ENCODE measurements at regions not wholly inside any gene's neighbourhood (a gene's known extent, or its start where the extent isn't known, plus 50 kb on each side); places are given as distances from the start of the nearest gene placed in this dataset.

- no TSS peak for BruUV-seq (replicated peaks)
- no peaks in the 10 kb centered on the region for H3K79me2 ChIP-seq (ENCODE audit: control insufficient read depth, insufficient read depth, low read length)
- no peak overlapping the region for H2AFZ ChIP-seq (ENCODE audit: low read depth, low read length)
- no peak for DNase-seq (ENCODE audit: low read depth, low spot score)
- intact Hi-C loops (cut with micrococcal nuclease), result no loop called here
- dilution Hi-C loops (cut with MboI; ENCODE audit: extremely low pct_ligation_motif_present, low sequenced_read_pairs), result no loop called here
- no peaks in the 10 kb centered on the region for H3K9me3 ChIP-seq (replicated peaks; ENCODE audit: control insufficient read depth, insufficient read depth, low read length)
- FAIRE-seq, result no peak
- H3K9ac ChIP-seq (replicated peaks; ENCODE audit: extremely low read depth, insufficient read depth, low read length), result no peak overlapping the region
- H3K4me2 ChIP-seq (ENCODE audit: insufficient read depth, low read length), result no peak overlapping the region
- H3K9me1 ChIP-seq (replicated peaks; ENCODE audit: control insufficient read depth, extremely low read depth, insufficient read depth, low read length), result no peaks in the 10 kb centered on the region
- H3K36me3 ChIP-seq (ENCODE audit: control insufficient read depth in 2 of 2, extremely low read depth in 1 of 2, insufficient read depth in 2 of 2, low read length in 2 of 2), result no peaks in the 10 kb centered on the region
- no peak overlapping the region for H3K27ac ChIP-seq (ENCODE audit: insufficient read depth, low read depth, low read length)
- TF ChIP-seq GATA2 (IDR thresholded peaks at IDR 0.05; ENCODE audit: insufficient read depth, insufficient read length, low read depth, low read length), result no peak
- TF ChIP-seq MYC (IDR thresholded peaks at IDR 0.05; ENCODE audit: low read depth, low read length), result no peak
- no peak for TF ChIP-seq JUN (IDR thresholded peaks at IDR 0.05; ENCODE audit: borderline replicate concordance, insufficient read depth, insufficient read length, low read depth)
- TF ChIP-seq CTCF (IDR thresholded peaks at IDR 0.05; ENCODE audit: extremely low read depth in 1 of 2, insufficient read depth in 1 of 2, low read depth in 1 of 2, low read length in 2 of 2), result no peak
- no peak for TF ChIP-seq FOS (IDR thresholded peaks at IDR 0.05; ENCODE audit: borderline replicate concordance, insufficient read depth, low read length)
- no peak for TF ChIP-seq MAX (IDR thresholded peaks at IDR 0.05; ENCODE audit: insufficient read depth, insufficient read length)
- no peaks in the 10 kb centered on the region for H3K4me1 ChIP-seq (ENCODE audit: control insufficient read depth, extremely low read depth, insufficient read depth, low read length)
- ChIA-PET CTCF (interaction anchor here (0.6 kb wide), 1 partner anchor 151 kb away, joined by 5 read pairs; no protein-coding TSS in a partner anchor), POLR2A (no interaction called here)
- H3K4me3 ChIP-seq (replicated peaks in 1 of 3; ENCODE audit: insufficient read depth in 1 of 3, low read depth in 1 of 3, low read length in 3 of 3), result no peak overlapping the region
- no peaks in the 10 kb centered on the region for H3K27me3 ChIP-seq (ENCODE audit: control insufficient read depth in 2 of 2, insufficient read depth in 2 of 2, low read length in 2 of 2)
- no peaks in the 10 kb centered on the region for H4K20me1 ChIP-seq (replicated peaks; ENCODE audit: control insufficient read depth, extremely low read depth, insufficient read depth, low read length)
These were observed 240.5 kb upstream of the GPR26 start for GRCh38 chr10:123425680-123426079.
